Activated CD4-positive, alpha-beta memory T cell treated with anti-CD3 and anti-CD28 coated beads, Interleukin-2, amount 10 ng/mL, durations not matched to agents 7 days and 5 days (primary cell): ENCODE measurements at regions not wholly inside any gene's neighbourhood (a gene's known extent, or its start where the extent isn't known, plus 50 kb on each side); places are given as distances from the start of the nearest gene placed in this dataset.

Experiments used
- CTCF ChIA-PET: fragments of 350-600 bp; sonication (Branson Sonifier 250); formaldehyde crosslinking; loops from one replicate; lab custom pipeline; 2021; ENCODE audit warnings: antibody characterized with exemption, inconsistent platforms; lab: Charles Lee
- POLR2A ChIA-PET: fragments of 350-600 bp; sonication (Branson Sonifier 250); formaldehyde crosslinking; loops from one replicate; lab custom pipeline; 2021; ENCODE audit warnings: antibody characterized with exemption; lab: Charles Lee
- DNase-seq: peaks from one replicate; pipeline ENCODE4 v3.0.0-alpha.2; 2020
- H3K27ac Mint-ChIP-seq: one replicate; pipeline ENCODE4 v1.8.0; 2021; ENCODE audit warnings: mild to moderate bottlenecking, mixed read lengths
- H3K27me3 Mint-ChIP-seq: one replicate; pipeline ENCODE4 v1.8.0; 2021; ENCODE audit warnings: mixed read lengths
- H3K36me3 Mint-ChIP-seq: one replicate; pipeline ENCODE4 v1.8.0; 2021; ENCODE audit warnings: low read depth, mixed read lengths
- H3K4me1 Mint-ChIP-seq: one replicate; pipeline ENCODE4 v1.8.0; 2021; ENCODE audit warnings: mixed read lengths
- H3K4me3 Mint-ChIP-seq: one replicate; pipeline ENCODE4 v1.8.0; 2021; ENCODE audit warnings: mild to moderate bottlenecking, mixed read lengths
- H3K9me3 Mint-ChIP-seq: one replicate; pipeline ENCODE4 v1.8.0; 2021; ENCODE audit warnings: mixed read lengths

GRCh38 chr12:17503742-17504141 lies 586.3 kb downstream of the RERGL start:
- no peak for DNase-seq
- Mint-ChIP-seq H3K9me3 (peaks cover 7% of the 10 kb centered on the region), H3K27ac (no peak overlapping the region), H3K36me3 (no peaks in the 10 kb centered on the region), H3K27me3 (no peaks in the 10 kb centered on the region), H3K4me3 (no peak overlapping the region), H3K4me1 (no peaks in the 10 kb centered on the region)
- CTCF ChIA-PET: no interaction called here
- POLR2A ChIA-PET: no interaction called here

- CTCF ChIA-PET: no interaction called here
Measured at GRCh38 chr12:17489452-17489851, 600.5 kb downstream of the RERGL start.

DNA sequence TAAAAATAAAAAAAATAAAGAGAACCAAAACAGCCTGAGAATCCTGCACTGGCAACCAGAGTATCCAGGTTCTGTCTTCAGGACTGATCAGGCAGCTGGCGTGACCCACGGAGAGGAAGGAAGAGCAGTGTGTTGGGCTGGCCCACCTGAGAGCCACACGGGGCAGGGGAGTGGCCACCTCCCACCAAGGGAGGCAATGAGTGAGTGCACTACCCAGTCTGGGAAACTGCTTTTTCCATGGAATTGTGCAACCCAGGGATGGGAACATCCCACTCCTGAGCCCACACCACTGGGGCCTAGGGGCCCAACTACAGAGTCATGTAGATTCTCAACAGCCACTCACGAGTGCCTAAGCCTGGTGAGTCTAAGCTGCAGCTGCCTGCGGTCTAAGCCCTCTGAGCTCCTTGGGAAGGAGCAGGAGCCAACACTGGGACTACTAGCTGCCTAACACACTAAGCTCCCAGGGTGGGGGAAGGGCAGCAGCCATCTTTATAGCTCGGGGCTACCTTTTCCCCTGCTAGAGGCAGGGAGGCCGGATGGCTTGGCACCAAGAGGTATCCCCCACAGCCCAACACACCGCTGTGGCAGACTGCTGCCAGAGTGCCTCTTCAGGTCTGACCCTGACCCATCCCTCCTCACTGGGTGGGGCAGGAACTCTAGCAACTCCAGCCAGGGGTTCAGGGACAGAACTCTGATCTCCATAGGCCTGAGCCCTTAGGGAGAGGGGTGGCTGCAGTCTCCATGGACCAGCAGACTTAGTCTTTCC lies 610.9 kb downstream of the RERGL start:
- ChIA-PET POLR2A (no interaction called here), CTCF (no interaction called here)
- DNase-seq: no peak
- Mint-ChIP-seq H3K4me1 (no peaks in the 10 kb centered on the region), H3K36me3 (no peaks in the 10 kb centered on the region), H3K27ac (no peak overlapping the region), H3K9me3 (peaks cover 13% of the 10 kb centered on the region), H3K4me3 (no peak overlapping the region), H3K27me3 (no peaks in the 10 kb centered on the region)

More at GRCh38 chr12:17489452-17489851, 600.5 kb downstream of the RERGL start:
- H3K9me3 Mint-ChIP-seq: peaks cover 3% of the 10 kb centered on the region
- H3K36me3 Mint-ChIP-seq: no peaks in the 10 kb centered on the region
- no peak overlapping the region for H3K27ac Mint-ChIP-seq
- no peak for DNase-seq
- H3K4me1 Mint-ChIP-seq: no peaks in the 10 kb centered on the region
- POLR2A ChIA-PET: no interaction called here
- no peaks in the 10 kb centered on the region for H3K27me3 Mint-ChIP-seq
- no peak overlapping the region for H3K4me3 Mint-ChIP-seq

DNA sequence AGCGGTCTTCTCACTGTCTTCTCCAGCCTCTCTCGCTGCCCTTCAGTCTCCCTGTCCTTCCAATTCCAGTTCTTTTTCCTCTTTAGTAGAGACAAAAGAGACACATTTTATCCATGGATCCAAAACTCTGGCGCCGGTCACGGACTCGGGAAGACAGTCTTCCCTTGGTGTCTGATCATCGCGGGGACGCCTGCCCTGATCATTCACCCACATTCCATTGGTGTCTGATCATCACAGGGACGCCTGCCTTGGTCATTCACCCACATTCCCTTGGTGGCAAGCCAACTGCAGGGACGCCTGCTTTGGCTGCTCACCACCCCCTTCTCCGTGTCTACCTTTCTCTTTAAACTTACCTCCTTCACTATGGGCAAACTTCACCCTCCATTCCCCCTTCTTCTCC lies 619.5 kb downstream of the RERGL start:
- POLR2A ChIA-PET: no interaction called here
- Mint-ChIP-seq H3K27ac (no peak overlapping the region), H3K27me3 (no peaks in the 10 kb centered on the region), H3K36me3 (no peaks in the 10 kb centered on the region), H3K9me3 (peaks cover 13% of the 10 kb centered on the region), H3K4me1 (no peaks in the 10 kb centered on the region), H3K4me3 (no peak overlapping the region)
- no peak for DNase-seq
- CTCF ChIA-PET: no interaction called here

DNA sequence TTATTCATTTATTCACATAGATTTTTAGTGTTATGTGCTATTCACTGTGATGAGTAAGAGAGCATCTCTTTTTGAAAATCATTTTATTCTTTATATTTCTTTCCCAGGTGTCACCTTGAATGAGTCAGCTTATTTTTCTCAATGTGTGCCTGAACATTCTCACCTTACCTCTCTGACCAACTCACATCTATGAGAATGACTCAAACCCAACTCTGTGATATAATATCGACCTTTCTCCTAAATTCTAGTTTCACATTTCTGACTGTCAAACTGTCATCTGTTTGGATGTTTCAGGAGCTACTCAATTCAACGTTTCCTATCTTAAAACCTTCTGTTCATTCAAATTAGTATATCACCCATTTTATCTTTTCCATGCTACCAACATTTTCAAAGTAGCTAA lies 630.8 kb downstream of the RERGL start:
- no peak overlapping the region for H3K27ac Mint-ChIP-seq
- no peaks in the 10 kb centered on the region for H3K36me3 Mint-ChIP-seq
- H3K4me1 Mint-ChIP-seq: no peaks in the 10 kb centered on the region
- ChIA-PET CTCF (no interaction called here), POLR2A (no interaction called here)
- no peaks in the 10 kb centered on the region for H3K27me3 Mint-ChIP-seq
- no peak for DNase-seq
- H3K4me3 Mint-ChIP-seq: no peak overlapping the region
- peaks cover 5% of the 10 kb centered on the region for H3K9me3 Mint-ChIP-seq

GRCh38 chr12:17456486-17456885 lies 633.5 kb downstream of the RERGL start:
- H3K36me3 Mint-ChIP-seq: no peaks in the 10 kb centered on the region
- CTCF ChIA-PET: no interaction called here
- peaks cover 9% of the 10 kb centered on the region for H3K9me3 Mint-ChIP-seq
- no peak overlapping the region for H3K27ac Mint-ChIP-seq
- H3K4me1 Mint-ChIP-seq: no peaks in the 10 kb centered on the region
- no peak overlapping the region for H3K4me3 Mint-ChIP-seq
- DNase-seq: no peak
- POLR2A ChIA-PET: no interaction called here
- H3K27me3 Mint-ChIP-seq: no peaks in the 10 kb centered on the region

- no peak for DNase-seq
- peaks cover 9% of the 10 kb centered on the region for H3K9me3 Mint-ChIP-seq
- no peak overlapping the region for H3K4me3 Mint-ChIP-seq
- H3K36me3 Mint-ChIP-seq: no peaks in the 10 kb centered on the region
- ChIA-PET POLR2A (no interaction called here), CTCF (no interaction called here)
- H3K27ac Mint-ChIP-seq: no peak overlapping the region
- H3K27me3 Mint-ChIP-seq: no peaks in the 10 kb centered on the region
- no peaks in the 10 kb centered on the region for H3K4me1 Mint-ChIP-seq
Measured at GRCh38 chr12:17438141-17438540, 651.9 kb downstream of the RERGL start.

DNA sequence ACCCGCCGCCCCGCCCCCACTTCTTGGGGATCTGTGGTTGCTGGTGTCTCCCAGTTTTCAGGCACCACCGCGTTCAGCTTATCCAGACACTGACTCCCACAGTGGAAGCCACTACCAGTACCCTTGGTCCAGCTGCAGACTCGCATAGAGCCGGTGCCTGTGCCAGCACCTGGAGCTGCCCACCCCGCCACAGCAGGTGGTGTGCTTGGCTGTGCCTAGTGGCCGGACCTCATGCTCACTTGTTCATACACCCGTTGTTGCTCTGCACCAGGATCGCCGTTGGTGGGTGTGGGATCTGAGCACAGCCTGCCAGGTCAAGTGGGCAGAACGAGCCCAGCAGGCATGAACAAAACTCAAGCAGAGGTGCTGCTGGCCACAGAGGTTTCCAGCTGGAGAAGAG lies 673.2 kb downstream of the RERGL start:
- no peaks in the 10 kb centered on the region for H3K36me3 Mint-ChIP-seq
- peaks cover 13% of the 10 kb centered on the region for H3K9me3 Mint-ChIP-seq
- CTCF ChIA-PET: no interaction called here
- H3K4me1 Mint-ChIP-seq: no peaks in the 10 kb centered on the region
- no peak overlapping the region for H3K27ac Mint-ChIP-seq
- no peaks in the 10 kb centered on the region for H3K27me3 Mint-ChIP-seq
- POLR2A ChIA-PET: no interaction called here
- no peak for DNase-seq
- H3K4me3 Mint-ChIP-seq: no peak overlapping the region

DNA sequence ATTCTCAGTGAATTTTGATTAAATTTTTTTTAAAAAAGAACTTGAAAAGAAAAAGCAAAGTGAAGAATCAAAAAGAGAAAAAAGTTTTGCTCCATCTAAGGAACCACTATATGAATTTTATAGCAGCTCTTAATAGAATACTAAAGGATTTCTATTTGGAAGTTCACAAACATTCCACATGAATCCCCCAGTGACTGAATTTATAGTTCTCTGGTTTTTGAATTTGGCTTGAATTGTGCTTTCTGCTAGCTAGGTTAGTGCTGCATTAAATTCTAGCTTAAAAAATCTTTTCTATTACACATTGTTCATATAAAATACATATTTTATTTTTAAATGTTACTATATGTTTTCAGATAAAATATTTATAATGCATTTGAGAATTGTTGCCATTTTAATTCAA lies 675.4 kb downstream of the RERGL start:
- Mint-ChIP-seq H3K9me3 (peaks cover 19% of the 10 kb centered on the region), H3K27me3 (no peaks in the 10 kb centered on the region), H3K36me3 (no peaks in the 10 kb centered on the region), H3K4me3 (no peak overlapping the region), H3K27ac (no peak overlapping the region), H3K4me1 (no peaks in the 10 kb centered on the region)
- no peak for DNase-seq
- POLR2A ChIA-PET: no interaction called here
- CTCF ChIA-PET: interaction anchor here (0.6 kb wide), 1 partner anchor 36 kb away, joined by 4 read pairs; no protein-coding TSS in a partner anchor

DNA sequence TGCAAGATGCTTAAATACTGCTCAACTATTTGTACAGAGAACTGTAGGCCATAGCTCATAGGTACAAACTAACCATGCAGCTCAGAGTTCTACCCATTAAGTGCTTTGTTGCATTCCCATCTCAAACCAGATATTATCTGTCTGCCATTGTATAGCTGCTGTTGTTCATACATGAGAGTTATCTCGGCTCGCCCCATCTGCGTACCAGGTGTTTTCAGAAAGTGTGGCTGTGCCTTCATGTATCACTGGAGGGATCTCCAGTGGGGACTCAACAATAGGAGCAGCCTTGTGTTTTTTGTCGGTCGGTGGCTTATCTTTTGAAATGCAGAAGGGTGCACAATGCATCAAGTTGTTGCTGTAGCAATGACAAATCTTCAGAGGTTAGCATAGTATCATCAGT lies 678.3 kb downstream of the RERGL start:
- DNase-seq: no peak
- no peak overlapping the region for H3K27ac Mint-ChIP-seq
- no peaks in the 10 kb centered on the region for H3K4me1 Mint-ChIP-seq
- peaks cover 13% of the 10 kb centered on the region for H3K9me3 Mint-ChIP-seq
- no peak overlapping the region for H3K4me3 Mint-ChIP-seq
- ChIA-PET CTCF (no interaction called here), POLR2A (no interaction called here)
- H3K27me3 Mint-ChIP-seq: no peaks in the 10 kb centered on the region
- no peaks in the 10 kb centered on the region for H3K36me3 Mint-ChIP-seq

DNA sequence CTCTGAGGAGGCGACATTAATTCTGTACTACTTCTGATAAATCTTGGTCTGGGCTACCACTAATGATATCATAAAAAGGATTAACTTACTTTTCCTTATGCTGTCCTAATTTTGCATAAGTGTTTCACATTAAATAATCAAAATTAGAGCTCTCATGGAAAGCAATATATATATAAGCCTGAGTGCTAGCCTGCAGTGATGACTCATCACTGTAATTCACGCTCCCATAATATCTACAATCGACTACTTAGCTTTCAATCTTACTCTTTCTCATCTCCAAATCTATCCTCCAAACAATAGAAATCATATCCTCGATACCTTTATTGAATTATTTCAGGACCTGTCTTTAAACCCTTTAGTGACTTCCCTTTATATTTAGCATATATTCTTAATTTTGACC lies 701.3 kb downstream of the RERGL start:
- CTCF ChIA-PET: no interaction called here

GRCh38 chr12:17383321-17383720 lies 706.7 kb downstream of the RERGL start:
- DNase-seq: no peak
- Mint-ChIP-seq H3K4me3 (no peak overlapping the region), H3K9me3 (peaks cover 16% of the 10 kb centered on the region), H3K27me3 (no peaks in the 10 kb centered on the region), H3K27ac (no peak overlapping the region), H3K4me1 (no peaks in the 10 kb centered on the region), H3K36me3 (no peaks in the 10 kb centered on the region)
- POLR2A ChIA-PET: no interaction called here
- CTCF ChIA-PET: no interaction called here

More for the DNA sequence above, 701.3 kb downstream of the RERGL start:
- no peaks in the 10 kb centered on the region for H3K27me3 Mint-ChIP-seq
- no peak for DNase-seq
- H3K9me3 Mint-ChIP-seq: peaks cover 5% of the 10 kb centered on the region
- no peak overlapping the region for H3K4me3 Mint-ChIP-seq
- H3K4me1 Mint-ChIP-seq: no peaks in the 10 kb centered on the region
- H3K36me3 Mint-ChIP-seq: no peaks in the 10 kb centered on the region
- no peak overlapping the region for H3K27ac Mint-ChIP-seq
- POLR2A ChIA-PET: no interaction called here

DNA sequence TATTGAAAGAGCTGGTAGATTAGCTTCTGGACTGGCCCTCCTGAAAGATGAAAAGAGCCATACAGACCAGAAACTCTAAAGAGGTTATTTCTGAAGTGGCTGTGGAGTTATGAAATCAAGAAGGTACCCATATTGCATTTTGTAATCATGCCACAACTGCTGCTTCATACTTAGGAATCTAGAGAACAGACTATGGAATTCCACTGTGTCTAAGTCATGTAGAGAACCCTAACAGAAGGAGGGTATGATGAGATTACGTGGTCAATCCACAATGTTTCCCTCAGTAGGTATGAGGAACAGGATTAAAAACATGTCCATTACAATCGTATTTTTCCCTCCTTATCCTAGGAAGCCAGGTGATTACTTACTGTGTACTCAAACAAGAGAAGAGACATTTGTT lies 708.8 kb downstream of the RERGL start:
- CTCF ChIA-PET: no interaction called here
- Mint-ChIP-seq H3K9me3 (peaks cover 16% of the 10 kb centered on the region), H3K27me3 (no peaks in the 10 kb centered on the region), H3K4me3 (no peak overlapping the region), H3K27ac (no peak overlapping the region), H3K4me1 (no peaks in the 10 kb centered on the region), H3K36me3 (no peaks in the 10 kb centered on the region)
- DNase-seq: no peak
- POLR2A ChIA-PET: no interaction called here

GRCh38 chr12:17372508-17372907 lies 717.5 kb downstream of the RERGL start:
- Mint-ChIP-seq H3K4me1 (no peaks in the 10 kb centered on the region), H3K27me3 (no peaks in the 10 kb centered on the region), H3K27ac (no peak overlapping the region), H3K36me3 (no peaks in the 10 kb centered on the region), H3K4me3 (no peak overlapping the region), H3K9me3 (peaks cover 4% of the 10 kb centered on the region)
- no peak for DNase-seq
- CTCF ChIA-PET: no interaction called here
- POLR2A ChIA-PET: no interaction called here
